A549 (cell line): ENCODE measurements at regions not wholly inside any gene's neighbourhood (a gene's known extent, or its start where the extent isn't known, plus 50 kb on each side); places are given as distances from the start of the nearest gene placed in this dataset.

ENCODE experiments used
- CBX8 ChIP-seq: fragments of 200-600 bp; sonication (generic); IDR thresholded peaks from 2 replicates; pipeline ENCODE4 v1.6.1; 2016
- CHD2 ChIP-seq: fragments of 150-350 bp; IDR thresholded peaks from 2 replicates; pipeline ENCODE4 v1.6.1; 2014; ENCODE audit warnings: low read length; ENCODE audit not compliant: partially characterized antibody
- CTCF ChIP-seq: fragments of >200 bp; sonication (Bioruptor Twin); formaldehyde crosslinking; IDR thresholded peaks from 3 replicates; pipeline ENCODE4 v1.5.1; 2016

GRCh38 chrX:68897118-68897945, 68.5 kb downstream of the EFNB1 start:
- TF ChIP-seq CTCF, result no peak
- no peak for TF ChIP-seq CHD2
- TF ChIP-seq CBX8, result no peak
